HG02678 (cell line): ENCODE measurements at regions not wholly inside any gene's neighbourhood (a gene's known extent, or its start where the extent isn't known, plus 50 kb on each side); places are given as distances from the start of the nearest gene placed in this dataset.

Experiments
- ATAC-seq: cut with Tn5 transposase; IDR thresholded peaks from one replicate; pipeline ENCODE4 v1.9.1; 2021; ENCODE audit warnings: mild to moderate bottlenecking, moderate library complexity; ENCODE audit not compliant: unreplicated experiment

- ATAC-seq = no peak
Measured at GRCh38 chr5:82332064-82332855, 54.1 kb upstream of the RPS23 start.

DNA sequence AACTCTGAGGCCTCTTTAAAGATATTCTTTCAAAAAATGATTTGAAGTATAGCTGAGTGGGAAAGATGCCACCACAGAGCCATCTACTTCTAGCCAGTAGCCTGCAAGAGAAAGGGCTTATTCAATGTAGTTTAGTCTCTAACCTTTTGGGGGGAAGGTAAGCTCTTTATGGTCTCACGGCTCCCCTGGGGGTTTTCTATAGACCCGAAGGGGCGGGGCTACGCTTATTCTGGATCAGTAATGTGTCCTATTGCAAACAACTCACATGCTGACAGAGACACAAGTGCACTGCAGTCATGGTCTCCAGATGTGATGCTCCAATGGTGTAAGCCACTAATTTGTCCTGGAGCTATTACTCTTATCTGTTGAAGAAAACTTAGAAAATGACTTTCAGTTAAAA is 53.4 kb upstream of the RPS23 start:
- no peak for ATAC-seq

DNA sequence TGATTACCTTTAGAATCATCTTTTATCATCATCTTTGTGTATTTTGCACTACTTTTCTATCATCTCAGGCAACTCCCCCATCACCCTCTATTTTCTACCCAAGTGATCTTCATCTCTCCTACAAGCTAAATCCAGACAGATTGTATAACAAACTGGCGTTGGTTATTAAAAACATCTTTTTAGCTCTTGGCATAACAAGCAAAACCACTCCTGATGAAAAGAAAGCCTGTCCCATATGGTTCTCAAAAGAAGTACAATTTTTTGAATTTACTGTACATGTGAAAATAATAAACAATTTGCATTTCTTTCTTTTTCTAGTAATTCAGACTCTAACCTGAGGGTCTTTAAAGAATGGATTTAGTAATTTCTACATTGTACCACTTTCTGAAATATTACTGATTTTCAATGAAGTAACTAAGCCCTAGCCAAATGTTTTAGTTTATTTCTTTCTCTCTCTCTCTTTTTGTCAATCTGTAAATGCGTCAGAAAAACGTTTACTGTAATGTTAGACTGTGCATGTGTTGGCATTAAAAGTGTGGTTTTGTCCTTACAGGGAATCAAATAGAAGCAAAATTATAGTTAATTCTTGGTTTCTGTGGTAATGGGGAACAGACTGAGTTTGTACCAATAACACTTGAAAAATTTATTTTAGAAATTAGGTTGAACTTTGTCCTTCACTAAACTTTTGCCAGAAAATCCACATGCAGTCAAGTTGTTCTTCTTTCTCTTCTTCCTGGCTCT is 52.5 kb upstream of the RPS23 start:
- no peak for ATAC-seq

DNA sequence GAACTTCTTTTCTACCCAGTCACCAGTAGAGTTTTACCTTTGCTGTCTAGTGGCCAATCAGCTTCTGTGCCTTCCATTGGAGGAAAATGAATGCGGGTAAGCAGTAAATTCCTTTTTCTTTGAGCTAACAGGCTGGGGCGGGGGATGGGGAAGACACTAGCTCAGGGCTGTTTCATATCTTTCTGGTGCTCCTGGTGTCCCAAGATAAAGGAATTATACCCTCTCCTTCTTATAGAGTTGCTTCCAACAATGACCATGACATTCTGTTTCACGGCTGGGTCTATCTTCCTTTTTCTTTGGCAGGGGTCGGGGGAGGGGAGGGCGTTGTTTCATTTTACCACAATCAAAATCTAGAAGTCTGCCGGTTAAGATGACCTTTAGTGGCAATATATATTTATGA is 51.2 kb upstream of the RPS23 start:
- ATAC-seq = no peak
